Erythroblast (primary cell): ENCODE measurements at regions not wholly inside any gene's neighbourhood (a gene's known extent, or its start where the extent isn't known, plus 50 kb on each side); places are given as distances from the start of the nearest gene placed in this dataset.

Source experiments
- GATA1 ChIP-seq: IDR thresholded peaks from 2 replicates; pipeline ENCODE4 v1.6.1; 2011; ENCODE audit warnings: low read depth, mild to moderate bottlenecking, control low read depth, low read length, moderate library complexity
- POLR2A ChIP-seq: IDR thresholded peaks from 2 replicates; pipeline ENCODE4 v1.6.1; 2011; ENCODE audit warnings: mild to moderate bottlenecking, low read length

- TF ChIP-seq POLR2A (no peak), GATA1 (no peak)
These were observed 172.2 kb downstream of the SLITRK1 start for GRCh38 chr13:83710133-83710515.
